ENCODE measurements at regions not wholly inside any gene's neighbourhood (a gene's known extent, or its start where the extent isn't known, plus 50 kb on each side); places are given as distances from the start of the nearest gene placed in this dataset.
"Not testable (repeated sequence)": the region's sequence is repeated elsewhere in the genome, so short reads cannot be mapped to it uniquely, and the experiment has no call there.

DNA sequence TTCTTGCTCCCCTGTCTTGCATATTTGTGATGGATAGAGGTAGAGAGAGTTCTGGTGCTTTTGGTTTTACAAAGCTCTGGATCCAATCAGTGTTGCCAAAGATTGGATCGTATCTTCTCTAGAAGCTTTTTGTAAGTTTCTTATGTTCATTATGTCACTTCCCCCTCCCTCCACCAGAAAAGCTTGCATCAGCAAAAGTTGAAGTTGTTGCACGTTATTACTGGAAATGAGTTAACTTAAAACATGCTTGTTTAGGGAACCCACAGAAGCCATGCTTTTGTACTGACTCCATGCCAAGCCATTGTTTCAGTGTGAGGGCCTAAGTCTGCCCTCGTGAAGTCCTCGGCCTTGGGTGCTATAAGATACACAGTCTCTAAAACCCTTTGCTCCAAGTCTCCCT lies 186.5 kb downstream of the ERCC6L2 start:
- Mint-ChIP-seq H3K27ac (ENCODE audit: unreplicated experiment) (no peak overlapping the region), H3K4me3 (ENCODE audit: unreplicated experiment) (no peak overlapping the region), H3K27me3 (ENCODE audit: unreplicated experiment) (peaks cover 6% of the 10 kb centered on the region), H3K9me3 (ENCODE audit: unreplicated experiment) (no peaks in the 10 kb centered on the region), H3K36me3 (ENCODE audit: low read depth, unreplicated experiment) (no peaks in the 10 kb centered on the region), H3K4me1 (ENCODE audit: unreplicated experiment) (peaks cover 29% of the 10 kb centered on the region)
- no peak for DNase-seq (ENCODE audit: low spot score)
- TF ChIP-seq, protein P1, sequence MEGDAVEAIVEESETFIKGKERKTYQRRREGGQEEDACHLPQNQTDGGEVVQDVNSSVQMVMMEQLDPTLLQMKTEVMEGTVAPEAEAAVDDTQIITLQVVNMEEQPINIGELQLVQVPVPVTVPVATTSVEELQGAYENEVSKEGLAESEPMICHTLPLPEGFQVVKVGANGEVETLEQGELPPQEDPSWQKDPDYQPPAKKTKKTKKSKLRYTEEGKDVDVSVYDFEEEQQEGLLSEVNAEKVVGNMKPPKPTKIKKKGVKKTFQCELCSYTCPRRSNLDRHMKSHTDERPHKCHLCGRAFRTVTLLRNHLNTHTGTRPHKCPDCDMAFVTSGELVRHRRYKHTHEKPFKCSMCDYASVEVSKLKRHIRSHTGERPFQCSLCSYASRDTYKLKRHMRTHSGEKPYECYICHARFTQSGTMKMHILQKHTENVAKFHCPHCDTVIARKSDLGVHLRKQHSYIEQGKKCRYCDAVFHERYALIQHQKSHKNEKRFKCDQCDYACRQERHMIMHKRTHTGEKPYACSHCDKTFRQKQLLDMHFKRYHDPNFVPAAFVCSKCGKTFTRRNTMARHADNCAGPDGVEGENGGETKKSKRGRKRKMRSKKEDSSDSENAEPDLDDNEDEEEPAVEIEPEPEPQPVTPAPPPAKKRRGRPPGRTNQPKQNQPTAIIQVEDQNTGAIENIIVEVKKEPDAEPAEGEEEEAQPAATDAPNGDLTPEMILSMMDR (IDR thresholded peaks at IDR 0.05; ENCODE audit: unreplicated experiment), result no peak

DNA sequence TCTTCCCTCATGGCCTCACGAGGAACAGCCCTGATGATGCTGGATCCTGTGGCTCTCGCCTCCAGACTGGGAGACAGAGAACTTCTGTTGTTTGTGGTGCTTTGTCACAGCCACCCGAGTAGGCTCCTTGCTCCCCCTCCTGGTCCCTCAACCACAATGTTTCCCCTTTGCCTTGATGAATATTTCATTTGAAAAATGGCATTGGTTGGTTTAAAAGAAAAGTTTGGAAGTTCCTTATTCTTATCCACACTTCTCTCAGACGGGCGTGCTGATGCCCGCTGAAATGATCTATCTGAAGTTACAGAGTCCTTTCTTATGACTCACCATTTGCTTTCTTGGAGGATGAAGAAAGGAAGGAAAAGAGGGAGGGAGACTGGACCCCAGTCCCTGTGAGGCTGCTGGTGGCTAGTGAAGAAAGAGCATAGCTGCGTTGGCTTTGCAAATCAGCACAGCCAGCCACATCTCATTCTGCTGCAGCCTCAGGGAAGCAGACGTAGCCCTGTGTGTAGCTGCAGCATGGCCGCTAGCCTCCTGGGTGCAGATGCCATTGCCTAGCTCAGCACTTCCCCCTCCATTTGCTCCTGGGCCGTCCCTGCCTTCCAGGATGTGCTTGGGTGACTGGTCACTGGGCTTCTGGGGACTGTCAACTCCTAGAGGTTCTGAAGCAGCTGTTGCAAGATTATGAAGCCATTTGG lies 185.9 kb downstream of the ERCC6L2 start:
- no peaks in the 10 kb centered on the region for H3K36me3 Mint-ChIP-seq (ENCODE audit: low read depth, unreplicated experiment)
- peaks cover 6% of the 10 kb centered on the region for H3K27me3 Mint-ChIP-seq (ENCODE audit: unreplicated experiment)
- no peak overlapping the region for H3K4me3 Mint-ChIP-seq (ENCODE audit: unreplicated experiment)
- no peak overlapping the region for H3K27ac Mint-ChIP-seq (ENCODE audit: unreplicated experiment)
- DNase-seq (ENCODE audit: low spot score), result peak; percentile 18
- H3K4me1 Mint-ChIP-seq (ENCODE audit: unreplicated experiment), result peaks cover 25% of the 10 kb centered on the region
- TF ChIP-seq, protein P1 (IDR thresholded peaks at IDR 0.05; ENCODE audit: unreplicated experiment), result peak; percentile 24
- no peaks in the 10 kb centered on the region for H3K9me3 Mint-ChIP-seq (ENCODE audit: unreplicated experiment)

DNA sequence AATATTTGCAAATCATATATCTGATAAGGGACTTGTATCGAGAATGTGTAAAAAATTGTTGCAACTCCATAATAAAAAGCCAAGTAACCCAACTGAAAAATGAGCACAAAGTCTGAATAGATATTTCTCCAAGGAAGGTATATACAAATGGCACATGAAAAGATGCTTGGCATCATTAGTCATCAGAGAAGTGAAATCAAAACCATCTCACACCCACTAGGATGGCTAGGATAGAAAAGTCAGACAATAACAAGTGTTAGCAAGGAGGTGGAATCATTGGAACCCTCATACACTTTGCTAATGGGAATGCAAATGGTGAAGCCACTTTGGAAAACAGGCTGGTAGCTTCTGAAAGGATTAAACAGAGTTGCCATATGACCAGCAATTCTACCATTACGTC lies 182.7 kb downstream of the ERCC6L2 start:
- H3K4me1 Mint-ChIP-seq (ENCODE audit: unreplicated experiment), result peaks cover 13% of the 10 kb centered on the region
- peaks cover 6% of the 10 kb centered on the region for H3K36me3 Mint-ChIP-seq (ENCODE audit: low read depth, unreplicated experiment)
- H3K9me3 Mint-ChIP-seq (ENCODE audit: unreplicated experiment), result no peaks in the 10 kb centered on the region
- no peak overlapping the region for H3K27ac Mint-ChIP-seq (ENCODE audit: unreplicated experiment)
- peaks cover 5% of the 10 kb centered on the region for H3K27me3 Mint-ChIP-seq (ENCODE audit: unreplicated experiment)
- TF ChIP-seq, protein P1 (IDR thresholded peaks at IDR 0.05; ENCODE audit: unreplicated experiment), result no peak
- H3K4me3 Mint-ChIP-seq (ENCODE audit: unreplicated experiment), result no peak overlapping the region
- DNase-seq (ENCODE audit: low spot score), result no peak

DNA sequence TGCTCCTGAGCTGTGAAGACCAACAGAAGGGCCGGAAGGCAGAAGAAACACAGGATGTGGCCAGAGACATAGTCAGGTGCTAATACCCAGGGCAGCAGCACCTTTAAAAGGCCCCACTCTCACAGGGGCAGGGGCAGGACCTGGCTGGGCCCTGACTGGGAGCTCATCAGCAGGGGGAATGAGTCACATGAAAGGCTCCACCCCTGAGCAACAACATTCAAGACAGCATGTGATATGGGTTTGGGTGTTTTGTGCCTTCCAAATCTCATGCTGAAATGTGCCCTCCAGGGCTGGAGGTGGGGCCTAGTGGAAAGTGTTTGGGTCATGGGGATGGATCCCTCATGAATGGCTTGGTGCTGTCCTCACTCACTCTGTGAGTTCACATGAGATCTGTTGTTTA lies 181.7 kb downstream of the ERCC6L2 start:
- Mint-ChIP-seq H3K9me3 (ENCODE audit: unreplicated experiment) (no peaks in the 10 kb centered on the region), H3K27me3 (ENCODE audit: unreplicated experiment) (peaks cover 6% of the 10 kb centered on the region), H3K36me3 (ENCODE audit: low read depth, unreplicated experiment) (peaks cover 6% of the 10 kb centered on the region), H3K4me1 (ENCODE audit: unreplicated experiment) (peaks cover 14% of the 10 kb centered on the region), H3K4me3 (ENCODE audit: unreplicated experiment) (no peak overlapping the region), H3K27ac (ENCODE audit: unreplicated experiment) (no peak overlapping the region)
- no peak for DNase-seq (ENCODE audit: low spot score)
- TF ChIP-seq, protein P1 (IDR thresholded peaks at IDR 0.05; ENCODE audit: unreplicated experiment), result no peak

DNA sequence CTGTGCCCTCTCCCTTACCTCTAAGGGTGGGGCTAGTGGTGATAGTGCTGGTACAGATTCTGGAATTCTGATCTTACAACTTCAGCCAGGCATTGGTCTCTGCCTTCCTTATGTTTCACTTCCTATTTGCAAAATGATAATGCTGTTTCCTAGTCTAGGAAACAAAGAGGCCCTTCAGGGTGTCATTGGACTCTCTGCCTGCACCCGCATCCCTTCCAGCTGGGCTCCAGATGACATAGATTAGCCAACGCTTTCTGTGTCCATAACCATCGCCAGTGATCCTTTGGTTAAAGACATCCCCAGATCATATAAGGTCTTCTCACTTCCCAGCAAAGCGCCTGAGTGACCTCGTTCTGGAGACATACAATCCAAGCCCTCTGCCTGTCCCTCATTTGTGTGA lies 180.7 kb downstream of the ERCC6L2 start:
- H3K36me3 Mint-ChIP-seq (ENCODE audit: low read depth, unreplicated experiment), result peaks cover 6% of the 10 kb centered on the region
- no peak overlapping the region for H3K27ac Mint-ChIP-seq (ENCODE audit: unreplicated experiment)
- peaks cover 9% of the 10 kb centered on the region for H3K27me3 Mint-ChIP-seq (ENCODE audit: unreplicated experiment)
- TF ChIP-seq, protein P1 (IDR thresholded peaks at IDR 0.05; ENCODE audit: unreplicated experiment), result no peak
- H3K4me1 Mint-ChIP-seq (ENCODE audit: unreplicated experiment), result peaks cover 11% of the 10 kb centered on the region
- no peak for DNase-seq (ENCODE audit: low spot score)
- no peaks in the 10 kb centered on the region for H3K9me3 Mint-ChIP-seq (ENCODE audit: unreplicated experiment)
- no peak overlapping the region for H3K4me3 Mint-ChIP-seq (ENCODE audit: unreplicated experiment)

DNA sequence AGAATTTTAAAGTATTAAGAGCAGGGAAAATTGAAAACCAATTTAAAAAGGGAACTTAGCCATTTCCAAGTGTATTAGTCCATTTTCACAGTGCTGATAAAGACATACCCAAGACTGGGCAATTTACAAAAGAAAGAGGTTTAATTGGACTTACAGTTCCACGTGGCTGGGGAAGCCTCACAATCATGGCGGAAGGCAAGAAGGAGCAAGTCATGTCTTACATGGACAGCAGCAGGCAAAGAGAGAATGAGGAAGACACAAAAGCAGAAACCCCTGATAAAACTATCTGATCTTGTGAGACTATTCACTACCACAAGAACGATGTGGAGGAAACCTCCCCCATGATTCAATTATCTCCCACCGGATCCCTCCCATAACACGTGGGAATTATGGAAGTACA lies 178.8 kb downstream of the ERCC6L2 start:
- not testable (repeated sequence) for H3K36me3 Mint-ChIP-seq (ENCODE audit: low read depth, unreplicated experiment); DNase-seq (ENCODE audit: low spot score); H3K27ac Mint-ChIP-seq (ENCODE audit: unreplicated experiment); H3K27me3 Mint-ChIP-seq (ENCODE audit: unreplicated experiment); H3K9me3 Mint-ChIP-seq (ENCODE audit: unreplicated experiment); H3K4me3 Mint-ChIP-seq (ENCODE audit: unreplicated experiment)
- H3K4me1 Mint-ChIP-seq (ENCODE audit: unreplicated experiment), result peaks cover 11% of the 10 kb centered on the region

Data from endothelial cell (in vitro differentiated cells).